HCT116 (cell line): ENCODE measurements at regions not wholly inside any gene's neighbourhood (a gene's known extent, or its start where the extent isn't known, plus 50 kb on each side); places are given as distances from the start of the nearest gene placed in this dataset.

Source experiments
- ATAC-seq: fragments of 200-7000 bp; cut with Tn5 transposase; 2 replicates; pipeline ENCODE4 v1.9.1; 2020; ENCODE audit warnings: mild to moderate bottlenecking, moderate library complexity
- BruUV-seq: library from RNA; stranded (reverse); fragments of 400-500 nt; replicated peaks from 2 replicates; lab custom pipeline; 2021; lab: Mats Ljungman, UMichigan
- CTCF ChIA-PET: fragments of 300-600 bp; sonication (Branson Sonifier 250); formaldehyde crosslinking; loops from one replicate; lab custom pipeline; 2021; ENCODE audit warnings: antibody characterized with exemption; lab: Charles Lee
- POLR2A ChIA-PET: fragments of 300-600, 350-600 bp; sonication (Branson Sonifier 250); formaldehyde crosslinking; loops from one replicate; lab custom pipeline; 2021; ENCODE audit warnings: antibody characterized with exemption; lab: Charles Lee
- RAD21 ChIA-PET, 2 experiments: fragments of 300-600 bp; sonication (Branson Sonifier 250); formaldehyde crosslinking; loops; one replicate each; lab custom pipeline; 2023; ENCODE audit warnings: low total read pairs in 2 of 2; ENCODE audit not compliant: uncharacterized antibody in 2 of 2, unreplicated experiment in 2 of 2, low non-redundant PET in 1 of 2; lab: Charles Lee
- DNase-seq: peaks from one replicate; pipeline ENCODE4 v3.0.0-alpha.2; 2010; ENCODE audit warnings: low read depth, low spot score
- H2AFZ ChIP-seq: fragments of 200-600 bp; shearing (Covaris generic), sonication (generic); 2 replicates; pipeline ENCODE4 v1.6.1; 2017; ENCODE audit warnings: low read depth, mixed run types, mixed read lengths, antibody characterized with exemption, low read length; ENCODE audit not compliant: poor library complexity, severe bottlenecking
- H3K27ac ChIP-seq: 2 replicates; pipeline ENCODE4 v1.5.1; 2012; ENCODE audit warnings: low read depth, low read length
- H3K27me3 ChIP-seq: fragments of 200-600 bp; sonication (generic); 2 replicates; pipeline ENCODE4 v1.6.1; 2016; ENCODE audit warnings: mixed run types, low read length, mixed read lengths; ENCODE audit not compliant: insufficient read depth
- H3K36me3 ChIP-seq, 2 experiments: fragments of 200-500 bp in 1 of 2; fragments of 200-600 bp in 1 of 2; sonication (Bioruptor generic) in 1 of 2; sonication (generic) in 1 of 2; 2 replicates each; pipeline versions ENCODE4 v1.5.1 to v1.6.1; 2014 to 2016; ENCODE audit warnings: low read length in 2 of 2, inconsistent platforms in 1 of 2, mixed read lengths in 1 of 2, mixed run types in 1 of 2; ENCODE audit not compliant: insufficient read depth in 2 of 2, control insufficient read depth in 1 of 2
- H3K4me1 ChIP-seq, 2 experiments: fragments of 200-600 bp in 1 of 2; sonication (generic) in 1 of 2; 2 replicates each; pipeline versions ENCODE4 v1.5.1 to v1.6.1; 2012 to 2017; ENCODE audit warnings: low read length in 2 of 2, inconsistent platforms in 1 of 2, mild to moderate bottlenecking in 1 of 2, mixed read lengths in 1 of 2, mixed run types in 1 of 2, moderate library complexity in 1 of 2; ENCODE audit not compliant: insufficient read depth in 2 of 2, control insufficient read depth in 1 of 2
- H3K4me2 ChIP-seq: fragments of 200-600 bp; sonication (generic); 2 replicates; pipeline ENCODE4 v1.6.1; 2017; ENCODE audit warnings: mixed run types, low read length, mixed read lengths
- H3K4me3 ChIP-seq, 2 experiments: fragments of 200-600 bp in 1 of 2; sonication (generic) in 1 of 2; replicated peaks in 1 of 2; 2 replicates each; pipeline ENCODE4 v1.5.1; 2011 to 2016; ENCODE audit warnings: low read length in 2 of 2, control low read depth in 1 of 2, low read depth in 1 of 2, mild to moderate bottlenecking in 1 of 2, mixed read lengths in 1 of 2, mixed run types in 1 of 2
- H3K79me2 ChIP-seq: fragments of 200-600 bp; sonication (generic); 2 replicates; pipeline ENCODE4 v1.6.1; 2017; ENCODE audit warnings: mild to moderate bottlenecking, mixed run types, low read length, moderate library complexity, mixed read lengths; ENCODE audit not compliant: insufficient read depth
- H3K9ac ChIP-seq: fragments of 200-600 bp; sonication (generic); 2 replicates; pipeline ENCODE4 v1.6.1; 2016; ENCODE audit warnings: low read length, mixed read lengths
- H3K9me2 ChIP-seq: fragments of 200-600 bp; sonication (generic), shearing (Covaris generic); 2 replicates; pipeline ENCODE4 v1.6.1; 2017; ENCODE audit warnings: mixed run types, mild to moderate bottlenecking, moderate library complexity; ENCODE audit not compliant: insufficient read depth
- H3K9me3 ChIP-seq, 2 experiments: fragments of 200-500 bp in 1 of 2; fragments of 200-600 bp in 1 of 2; sonication (Bioruptor generic) in 1 of 2; sonication (generic) in 1 of 2; 2 replicates each; pipeline ENCODE4 v1.6.1; 2014 to 2017; ENCODE audit warnings: low read length in 2 of 2, mixed read lengths in 2 of 2, inconsistent platforms in 1 of 2, low read depth in 1 of 2, mild to moderate bottlenecking in 1 of 2, mixed run types in 1 of 2, moderate library complexity in 1 of 2; ENCODE audit not compliant: control insufficient read depth in 1 of 2, insufficient read depth in 1 of 2
- H4K20me1 ChIP-seq: fragments of 200-600 bp; sonication (generic), shearing (Covaris generic); 2 replicates; pipeline ENCODE4 v1.6.1; 2017; ENCODE audit warnings: mixed run types, mild to moderate bottlenecking, moderate library complexity; ENCODE audit not compliant: insufficient read depth
- CBX3 ChIP-seq: IDR thresholded peaks from 2 replicates; pipeline ENCODE4 v1.6.1; 2012; ENCODE audit warnings: low read depth
- CEBPB ChIP-seq: IDR thresholded peaks from 2 replicates; pipeline ENCODE4 v1.6.1; 2012; ENCODE audit warnings: low read depth
- ELF1 ChIP-seq: IDR thresholded peaks from 2 replicates; pipeline ENCODE4 v1.6.1; 2012; ENCODE audit warnings: low read depth, borderline replicate concordance
- EZH2phosphoT487 ChIP-seq: fragments of 200-600 bp; IDR thresholded peaks from 2 replicates; pipeline ENCODE4 v1.6.1; 2018; ENCODE audit warnings: antibody characterized with exemption, borderline replicate concordance
- FOSL1 ChIP-seq: IDR thresholded peaks from 2 replicates; pipeline ENCODE4 v1.6.1; 2012; ENCODE audit warnings: low read depth
- JUND ChIP-seq: IDR thresholded peaks from 2 replicates; pipeline ENCODE4 v1.6.1; 2012
- POLR2AphosphoS5 ChIP-seq: IDR thresholded peaks from 2 replicates; pipeline ENCODE4 v1.6.1; 2011; ENCODE audit warnings: mild to moderate bottlenecking, low read depth, low read length, moderate library complexity
- RAD21 ChIP-seq: IDR thresholded peaks from 2 replicates; pipeline ENCODE4 v1.6.1; 2012; ENCODE audit warnings: low read depth, mild to moderate bottlenecking
- SIN3A ChIP-seq: IDR thresholded peaks from 2 replicates; pipeline ENCODE4 v1.6.1; 2012; ENCODE audit warnings: low read depth
- SP1 ChIP-seq: IDR thresholded peaks from 2 replicates; pipeline ENCODE4 v1.6.1; 2012; ENCODE audit warnings: low read depth
- SRF ChIP-seq: IDR thresholded peaks from 2 replicates; pipeline ENCODE4 v1.6.1; 2012; ENCODE audit warnings: low read depth
- TCF7L2 ChIP-seq: IDR thresholded peaks from 2 replicates; pipeline ENCODE4 v1.7.0; 2011; ENCODE audit warnings: borderline replicate concordance, inconsistent platforms; ENCODE audit not compliant: insufficient read depth, insufficient read length; ENCODE audit errors: extremely low read depth
- YY1 ChIP-seq: IDR thresholded peaks from 2 replicates; pipeline ENCODE4 v1.6.1; 2011; ENCODE audit warnings: low read length, low read depth, moderate library complexity, mild to moderate bottlenecking; ENCODE audit not compliant: insufficient replicate concordance; ENCODE audit errors: extremely low read depth
- ZFX ChIP-seq: fragments of 450-650 bp; IDR thresholded peaks from 2 replicates; pipeline ENCODE4 v1.6.1; 2017
- ZNF274 ChIP-seq: fragments of 200-500 bp; sonication (Bioruptor generic); IDR thresholded peaks from 2 replicates; pipeline ENCODE4 v1.6.1; 2014; ENCODE audit warnings: mild to moderate bottlenecking, low read depth, low read length, inconsistent platforms
- intact Hi-C: fragments of 100-400 bp; cut with micrococcal nuclease; formaldehyde crosslinking; loops from 2 replicates; pipeline ENCODE4 v1.10.0; 2022
- TF ChIP-seq, protein P1 (sequence below): IDR thresholded peaks from 2 replicates; pipeline ENCODE4 v1.6.1; 2012
- TF ChIP-seq, protein P2 (sequence below): IDR thresholded peaks from 2 replicates; pipeline ENCODE4 v1.6.1; 2011; ENCODE audit warnings: mild to moderate bottlenecking, low read length, moderate library complexity; ENCODE audit not compliant: insufficient replicate concordance; ENCODE audit errors: extremely low read depth

DNA sequence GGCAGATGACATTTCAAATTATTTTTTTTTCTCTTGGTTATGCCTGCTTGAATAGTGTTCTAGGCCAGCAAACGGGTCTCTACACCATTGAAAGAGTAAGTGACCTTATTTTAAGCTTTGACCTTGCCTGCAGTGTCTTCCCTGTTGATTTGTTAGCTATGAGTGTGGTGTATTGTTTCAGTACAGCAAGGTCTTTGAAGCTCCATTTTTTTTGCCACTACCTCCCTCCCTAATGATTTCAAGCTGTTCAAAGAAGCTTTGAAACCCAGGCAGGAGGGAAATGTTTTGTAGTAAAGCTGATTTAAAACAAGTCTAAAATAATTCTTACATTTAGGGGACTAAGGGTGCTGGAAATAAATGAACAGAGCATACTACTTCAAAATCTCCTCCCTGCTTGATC, 1249.8 kb downstream of the ROBO1 start:
- Histone ChIP-seq H3K9me3 (peaks cover 4 to 14% of the 10 kb centered on the region in 2 experiments; a peak in 2 of 4 replicates), H3K27ac (no peak overlapping the region), H3K4me1 (no peaks in the 10 kb centered on the region), H3K9ac (no peak overlapping the region), H3K27me3 (no peaks in the 10 kb centered on the region), H3K4me3 (no peak overlapping the region), H3K9me2 (no peaks in the 10 kb centered on the region), H3K36me3 (no peaks in the 10 kb centered on the region), H3K4me2 (no peak overlapping the region), H4K20me1 (no peaks in the 10 kb centered on the region), H2AFZ (no peak overlapping the region), H3K79me2 (no peaks in the 10 kb centered on the region)
- BruUV-seq, result no TSS peak
- CTCF ChIA-PET, result no interaction called here
- POLR2A ChIA-PET, result no interaction called here
- DNase-seq (no peak), ATAC-seq (no peak)
- intact Hi-C loops, result no loop called here
- RAD21 ChIA-PET, result no interaction called here
- TF ChIP-seq CBX3, result no peak
- no peak for TF ChIP-seq FOSL1
- TF ChIP-seq, protein P1, sequence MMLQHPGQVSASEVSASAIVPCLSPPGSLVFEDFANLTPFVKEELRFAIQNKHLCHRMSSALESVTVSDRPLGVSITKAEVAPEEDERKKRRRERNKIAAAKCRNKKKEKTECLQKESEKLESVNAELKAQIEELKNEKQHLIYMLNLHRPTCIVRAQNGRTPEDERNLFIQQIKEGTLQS, result no peak
- no peak for TF ChIP-seq ZNF274
- TF ChIP-seq RAD21, result no peak
- no peak for TF ChIP-seq ZFX
- no peak for TF ChIP-seq EZH2phosphoT487
- TF ChIP-seq SP1, result no peak
- TF ChIP-seq SRF, result no peak
- TF ChIP-seq YY1, result no peak
- no peak for TF ChIP-seq ELF1
- TF ChIP-seq, protein P2, sequence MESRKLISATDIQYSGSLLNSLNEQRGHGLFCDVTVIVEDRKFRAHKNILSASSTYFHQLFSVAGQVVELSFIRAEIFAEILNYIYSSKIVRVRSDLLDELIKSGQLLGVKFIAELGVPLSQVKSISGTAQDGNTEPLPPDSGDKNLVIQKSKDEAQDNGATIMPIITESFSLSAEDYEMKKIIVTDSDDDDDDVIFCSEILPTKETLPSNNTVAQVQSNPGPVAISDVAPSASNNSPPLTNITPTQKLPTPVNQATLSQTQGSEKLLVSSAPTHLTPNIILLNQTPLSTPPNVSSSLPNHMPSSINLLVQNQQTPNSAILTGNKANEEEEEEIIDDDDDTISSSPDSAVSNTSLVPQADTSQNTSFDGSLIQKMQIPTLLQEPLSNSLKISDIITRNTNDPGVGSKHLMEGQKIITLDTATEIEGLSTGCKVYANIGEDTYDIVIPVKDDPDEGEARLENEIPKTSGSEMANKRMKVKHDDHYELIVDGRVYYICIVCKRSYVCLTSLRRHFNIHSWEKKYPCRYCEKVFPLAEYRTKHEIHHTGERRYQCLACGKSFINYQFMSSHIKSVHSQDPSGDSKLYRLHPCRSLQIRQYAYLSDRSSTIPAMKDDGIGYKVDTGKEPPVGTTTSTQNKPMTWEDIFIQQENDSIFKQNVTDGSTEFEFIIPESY, result no peak
- no peak for TF ChIP-seq JUND
- no peak for TF ChIP-seq TCF7L2
- TF ChIP-seq CEBPB, result no peak
- no peak for TF ChIP-seq SIN3A
- no peak for TF ChIP-seq POLR2AphosphoS5
